ENCODE measurements at regions not wholly inside any gene's neighbourhood (a gene's known extent, or its start where the extent isn't known, plus 50 kb on each side); places are given as distances from the start of the nearest gene placed in this dataset.

DNA sequence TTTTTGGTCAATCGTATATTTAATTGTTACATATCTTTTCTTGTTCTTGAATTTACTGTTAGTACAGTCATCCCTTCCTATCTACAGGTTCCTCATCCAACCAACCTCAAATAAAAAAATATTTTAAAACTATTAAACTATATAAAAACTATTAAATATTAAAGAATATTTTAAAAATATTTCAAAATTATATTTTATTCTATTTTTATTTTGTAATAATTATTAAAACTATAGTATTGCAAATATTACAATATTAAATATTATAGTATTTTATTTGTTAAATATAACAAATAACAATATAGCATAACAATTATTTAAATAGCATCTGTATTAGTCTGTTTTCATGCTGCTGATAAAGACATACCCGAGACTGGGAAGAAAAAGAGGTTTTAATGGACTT lies 357.9 kb upstream of the GOLIM4 start:
- Histone ChIP-seq H3K27me3 (no peaks in the 10 kb centered on the region), H3K27ac (no peak overlapping the region), H3K4me1 (no peaks in the 10 kb centered on the region), H3K36me3 (no peaks in the 10 kb centered on the region), H3K4me3 (no peak overlapping the region), H3K9me3 (no peaks in the 10 kb centered on the region)
- DNase-seq (ENCODE audit: low spot score) = no peak
- TF ChIP-seq, protein P1, sequence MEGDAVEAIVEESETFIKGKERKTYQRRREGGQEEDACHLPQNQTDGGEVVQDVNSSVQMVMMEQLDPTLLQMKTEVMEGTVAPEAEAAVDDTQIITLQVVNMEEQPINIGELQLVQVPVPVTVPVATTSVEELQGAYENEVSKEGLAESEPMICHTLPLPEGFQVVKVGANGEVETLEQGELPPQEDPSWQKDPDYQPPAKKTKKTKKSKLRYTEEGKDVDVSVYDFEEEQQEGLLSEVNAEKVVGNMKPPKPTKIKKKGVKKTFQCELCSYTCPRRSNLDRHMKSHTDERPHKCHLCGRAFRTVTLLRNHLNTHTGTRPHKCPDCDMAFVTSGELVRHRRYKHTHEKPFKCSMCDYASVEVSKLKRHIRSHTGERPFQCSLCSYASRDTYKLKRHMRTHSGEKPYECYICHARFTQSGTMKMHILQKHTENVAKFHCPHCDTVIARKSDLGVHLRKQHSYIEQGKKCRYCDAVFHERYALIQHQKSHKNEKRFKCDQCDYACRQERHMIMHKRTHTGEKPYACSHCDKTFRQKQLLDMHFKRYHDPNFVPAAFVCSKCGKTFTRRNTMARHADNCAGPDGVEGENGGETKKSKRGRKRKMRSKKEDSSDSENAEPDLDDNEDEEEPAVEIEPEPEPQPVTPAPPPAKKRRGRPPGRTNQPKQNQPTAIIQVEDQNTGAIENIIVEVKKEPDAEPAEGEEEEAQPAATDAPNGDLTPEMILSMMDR (IDR thresholded peaks at IDR 0.05) = no peak

DNA sequence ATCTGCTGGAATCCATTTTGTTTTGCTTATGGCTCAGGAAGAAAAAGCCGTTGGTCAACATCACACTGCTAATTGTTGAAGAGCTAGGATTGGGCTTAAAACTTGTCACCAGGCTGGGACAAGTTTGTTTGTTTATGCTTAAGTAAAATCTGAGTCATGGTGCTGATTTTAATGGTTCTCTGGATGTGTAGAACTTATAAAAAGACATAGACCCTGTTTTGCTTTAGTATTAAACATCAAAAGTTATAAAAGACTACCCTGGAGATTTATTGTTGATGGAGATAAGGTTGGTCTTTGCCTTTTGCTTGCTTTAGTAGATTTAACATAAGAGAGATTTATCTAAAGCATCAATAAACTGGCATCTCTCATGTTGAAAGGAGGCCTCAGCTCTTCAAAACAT lies 348.2 kb upstream of the GOLIM4 start:
- Histone ChIP-seq H3K4me1 (no peaks in the 10 kb centered on the region), H3K27me3 (no peaks in the 10 kb centered on the region), H3K36me3 (no peaks in the 10 kb centered on the region), H3K4me3 (no peak overlapping the region), H3K9me3 (no peaks in the 10 kb centered on the region), H3K27ac (no peak overlapping the region)
- TF ChIP-seq, protein P1 (IDR thresholded peaks at IDR 0.05) = no peak
- no peak for DNase-seq (ENCODE audit: low spot score)

DNA sequence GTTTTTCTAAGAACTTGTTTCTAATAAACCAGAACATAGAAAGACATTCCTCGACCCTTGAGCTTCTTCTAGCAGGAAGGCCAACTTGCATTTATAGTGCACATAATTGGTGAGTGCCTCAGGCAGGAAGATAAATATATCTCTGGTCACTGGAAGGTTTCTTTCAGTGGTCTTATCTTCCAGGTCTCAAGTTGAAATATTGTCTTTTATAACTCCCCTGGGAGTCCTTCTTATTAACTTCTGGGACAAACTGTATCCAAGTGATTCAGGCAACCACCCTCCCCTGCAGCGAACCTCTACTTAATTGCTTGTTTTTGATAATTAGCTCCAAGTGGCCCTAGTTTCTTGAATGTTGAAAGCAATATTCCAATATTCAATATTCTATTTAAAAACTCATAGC lies 346.8 kb upstream of the GOLIM4 start:
- no peak for DNase-seq (ENCODE audit: low spot score)
- H3K4me1 ChIP-seq = no peaks in the 10 kb centered on the region
- no peaks in the 10 kb centered on the region for H3K9me3 ChIP-seq
- H3K27me3 ChIP-seq = no peaks in the 10 kb centered on the region
- no peak overlapping the region for H3K4me3 ChIP-seq
- H3K27ac ChIP-seq = no peak overlapping the region
- TF ChIP-seq, protein P1 (IDR thresholded peaks at IDR 0.05) = no peak
- no peaks in the 10 kb centered on the region for H3K36me3 ChIP-seq

DNA sequence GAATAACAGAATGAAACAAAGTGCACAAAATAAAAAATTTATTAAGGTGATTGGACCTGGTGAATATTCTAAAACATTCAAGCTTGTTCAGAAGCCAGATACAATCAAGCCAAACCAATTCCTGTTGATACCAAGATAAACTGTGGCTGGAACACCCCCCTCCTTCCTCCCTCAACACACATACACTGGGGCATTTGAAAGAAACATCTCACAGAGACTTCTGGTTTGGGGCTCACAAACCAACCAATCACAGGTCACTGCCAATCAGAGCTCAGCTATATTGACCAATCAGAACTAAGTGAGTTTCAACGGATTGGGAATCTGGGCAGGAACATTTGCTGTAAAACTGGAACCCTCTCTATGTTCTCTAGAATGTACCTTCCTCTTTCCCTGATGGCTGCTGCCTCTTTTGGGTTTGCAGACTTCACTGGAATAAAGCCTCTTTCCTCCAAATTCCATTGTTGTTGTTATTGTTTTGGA lies 340.6 kb upstream of the GOLIM4 start:
- H3K9me3 ChIP-seq = no peaks in the 10 kb centered on the region
- H3K27me3 ChIP-seq = no peaks in the 10 kb centered on the region
- no peak overlapping the region for H3K27ac ChIP-seq
- no peak for DNase-seq (ENCODE audit: low spot score)
- no peaks in the 10 kb centered on the region for H3K4me1 ChIP-seq
- no peaks in the 10 kb centered on the region for H3K36me3 ChIP-seq
- TF ChIP-seq, protein P1 (IDR thresholded peaks at IDR 0.05) = no peak
- no peak overlapping the region for H3K4me3 ChIP-seq

DNA sequence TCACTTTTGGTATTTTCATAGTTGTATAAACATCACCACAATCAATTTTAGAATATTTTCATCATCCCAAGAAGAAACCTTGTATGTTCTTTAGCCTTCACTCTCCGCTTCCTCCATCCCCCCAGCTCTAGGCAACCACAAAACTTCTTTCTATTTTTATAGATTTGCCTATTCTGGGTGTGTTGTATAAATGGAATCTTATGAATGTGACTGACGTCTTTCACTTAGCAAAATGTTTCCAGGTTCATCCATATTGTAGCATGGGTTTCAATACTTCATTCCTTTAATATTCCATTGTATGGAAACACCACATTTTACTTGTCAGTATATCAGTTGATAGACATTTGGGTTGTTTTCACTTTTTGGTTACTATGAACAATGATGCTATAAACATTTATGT lies 335.8 kb upstream of the GOLIM4 start:
- no peaks in the 10 kb centered on the region for H3K4me1 ChIP-seq
- no peaks in the 10 kb centered on the region for H3K36me3 ChIP-seq
- no peak for DNase-seq (ENCODE audit: low spot score)
- H3K27ac ChIP-seq = no peak overlapping the region
- H3K4me3 ChIP-seq = no peak overlapping the region
- TF ChIP-seq, protein P1 (IDR thresholded peaks at IDR 0.05) = no peak
- no peaks in the 10 kb centered on the region for H3K9me3 ChIP-seq
- H3K27me3 ChIP-seq = no peaks in the 10 kb centered on the region

DNA sequence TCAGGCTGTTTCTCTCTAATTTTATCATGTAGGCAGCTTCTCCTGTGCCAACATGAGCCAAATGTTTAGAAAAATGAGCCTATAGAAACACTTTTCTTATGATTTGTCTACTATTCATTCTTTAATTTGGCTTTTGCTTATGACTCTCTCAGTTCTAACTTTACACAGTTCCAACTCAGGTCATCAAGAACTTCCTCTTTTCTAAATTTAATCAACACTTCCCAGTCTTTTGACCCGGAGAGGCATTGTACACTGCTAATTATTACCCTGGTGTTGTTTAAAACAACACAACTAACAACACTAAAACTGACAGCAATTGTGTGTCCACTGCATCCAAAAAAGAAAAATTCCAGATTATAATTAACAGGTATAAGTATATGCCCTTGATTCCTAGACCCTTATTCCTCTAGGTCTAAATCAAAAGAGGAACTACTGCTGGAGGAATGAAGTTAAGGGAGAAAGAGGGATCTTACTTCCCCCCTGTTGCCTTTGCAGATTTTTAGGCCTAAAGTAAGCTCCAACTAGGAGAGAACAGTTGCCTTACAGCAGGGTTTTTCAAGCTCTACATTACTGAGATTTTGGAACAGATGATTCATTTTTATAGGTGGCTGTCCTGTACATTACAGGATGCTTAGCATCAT lies 332.2 kb upstream of the GOLIM4 start:
- Histone ChIP-seq H3K36me3 (no peaks in the 10 kb centered on the region), H3K9me3 (no peaks in the 10 kb centered on the region), H3K4me1 (no peaks in the 10 kb centered on the region), H3K4me3 (no peak overlapping the region), H3K27me3 (no peaks in the 10 kb centered on the region), H3K27ac (no peak overlapping the region)
- DNase-seq (ENCODE audit: low spot score) = no peak
- TF ChIP-seq, protein P1 (IDR thresholded peaks at IDR 0.05) = no peak

Measured in right atrium auricular region (tissue), 2 donors.